ENCODE measurements at regions not wholly inside any gene's neighbourhood (a gene's known extent, or its start where the extent isn't known, plus 50 kb on each side); places are given as distances from the start of the nearest gene placed in this dataset.

DNA sequence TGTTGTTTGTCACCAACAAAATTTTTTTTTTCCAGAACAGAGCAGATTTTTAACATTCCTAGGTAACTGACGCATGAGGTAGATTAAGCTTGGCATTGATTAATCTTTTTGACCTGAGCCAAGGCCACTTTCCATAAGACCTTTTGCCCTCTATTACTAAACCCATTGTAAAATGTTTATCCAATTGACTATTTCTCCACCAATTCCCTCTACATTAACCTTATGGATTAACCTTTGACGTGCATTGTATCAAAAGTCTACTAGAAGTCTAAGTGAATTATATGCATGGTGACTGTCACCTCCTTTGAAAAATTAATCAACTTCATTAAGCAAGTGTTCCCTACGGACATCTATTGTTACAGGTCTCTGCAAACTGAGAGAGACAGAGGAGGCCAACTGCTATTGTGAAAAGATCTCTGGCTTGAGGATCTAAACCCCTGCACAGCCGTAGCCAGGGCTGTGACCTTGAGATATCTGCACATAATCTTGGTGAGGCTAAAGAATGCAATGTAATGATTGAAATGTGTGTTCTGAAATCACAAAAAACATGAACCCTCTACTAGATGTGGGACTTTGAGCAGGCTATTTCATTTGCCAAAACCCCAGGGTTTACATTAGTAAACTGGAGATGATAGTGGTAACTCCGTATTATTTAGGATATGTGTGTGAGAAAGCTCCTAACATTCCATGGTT lies 632.2 kb downstream of the TLR4 start:
- TF ChIP-seq CTCF (IDR thresholded peaks at IDR 0.05 in 2 of 3, conservative IDR thresholded peaks at IDR 0.05 in 1 of 3; ENCODE audit: control insufficient read depth in 2 of 3, extremely low read depth in 1 of 3, insufficient read depth in 1 of 3, low read depth in 3 of 3, low read length in 3 of 3) = no peak
- TF ChIP-seq ZNF274 (IDR thresholded peaks at IDR 0.05; ENCODE audit: insufficient read depth, insufficient read length) = no peak
- no peak for TF ChIP-seq SUPT20H (IDR thresholded peaks at IDR 0.05; ENCODE audit: borderline replicate concordance, control insufficient read depth, low read depth, low read length)
- no peak for TF ChIP-seq GABPA (IDR thresholded peaks at IDR 0.05; ENCODE audit: low read depth)
- no peak for TF ChIP-seq BMI1 (IDR thresholded peaks at IDR 0.05; ENCODE audit: borderline replicate concordance)
- no peak for TF ChIP-seq TCF12 (IDR thresholded peaks at IDR 0.05; ENCODE audit: low read depth, low read length)
- TF ChIP-seq EZH2 (IDR thresholded peaks at IDR 0.05; ENCODE audit: borderline replicate concordance, control insufficient read depth, low read depth, low read length) = no peak
- TF ChIP-seq EP300 (IDR thresholded peaks at IDR 0.05; ENCODE audit: borderline replicate concordance in 1 of 2, control insufficient read depth in 1 of 2, low read depth in 2 of 2, low read length in 2 of 2) = no peak
- no peak for TF ChIP-seq POLR2A (IDR thresholded peaks at IDR 0.05; ENCODE audit: low read depth, low read length)
- no peak for TF ChIP-seq MEF2B (IDR thresholded peaks at IDR 0.05; ENCODE audit: partially characterized antibody, poor library complexity, severe bottlenecking)

All from GM12878 (cell line).